D341Med (cell line): ENCODE measurements at regions not wholly inside any gene's neighbourhood (a gene's known extent, or its start where the extent isn't known, plus 50 kb on each side); places are given as distances from the start of the nearest gene placed in this dataset.
A peak's percentile ranks its signal among the peaks of the same experiment; 100 is the strongest.
"Not testable (repeated sequence)": the region's sequence is repeated elsewhere in the genome, so short reads cannot be mapped to it uniquely, and the experiment has no call there.

Source experiments
- DNase-seq: peaks from one replicate; pipeline ENCODE4 v3.0.0; 2012; ENCODE audit warnings: low spot score

DNA sequence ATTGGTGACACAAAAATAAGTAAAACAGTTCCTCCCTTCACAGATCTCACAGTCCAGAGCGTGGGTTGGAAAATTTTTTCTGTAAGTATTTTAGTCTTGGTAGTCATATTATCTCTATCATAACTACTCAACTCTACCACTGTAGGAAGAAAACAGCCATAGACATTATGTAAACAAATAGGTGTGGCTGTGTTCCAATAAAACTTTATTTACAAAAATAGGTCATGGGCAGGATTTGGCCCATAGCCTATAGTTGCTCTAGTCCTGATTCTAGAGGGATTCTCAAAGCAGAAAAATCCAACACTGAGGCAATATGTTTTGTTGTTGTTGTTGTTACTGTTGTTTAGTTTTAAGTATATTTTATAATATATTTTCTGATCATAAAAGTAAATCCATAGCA lies 206.1 kb upstream of the GADL1 start:
- no peak for DNase-seq

DNA sequence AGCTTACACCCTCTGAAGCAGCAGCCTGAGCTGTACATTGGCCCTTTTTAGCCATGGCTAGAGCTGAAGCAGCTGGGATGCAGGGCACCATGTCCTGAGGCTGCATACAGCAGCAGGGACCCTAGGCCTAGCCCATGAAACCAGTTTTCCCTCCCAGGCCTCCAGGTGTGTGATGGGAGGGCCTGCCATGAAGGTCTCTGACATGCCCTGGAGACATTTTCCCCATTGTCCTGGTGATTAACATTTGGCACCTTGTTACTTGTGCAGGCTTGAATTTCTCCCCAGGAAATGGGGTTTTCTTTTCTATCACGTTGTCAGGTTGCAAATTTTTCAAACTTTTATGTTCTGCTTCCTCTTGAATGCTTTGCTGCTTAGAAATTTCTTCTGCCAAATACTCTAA lies 206.8 kb upstream of the GADL1 start:
- DNase-seq: not testable (repeated sequence)

DNA sequence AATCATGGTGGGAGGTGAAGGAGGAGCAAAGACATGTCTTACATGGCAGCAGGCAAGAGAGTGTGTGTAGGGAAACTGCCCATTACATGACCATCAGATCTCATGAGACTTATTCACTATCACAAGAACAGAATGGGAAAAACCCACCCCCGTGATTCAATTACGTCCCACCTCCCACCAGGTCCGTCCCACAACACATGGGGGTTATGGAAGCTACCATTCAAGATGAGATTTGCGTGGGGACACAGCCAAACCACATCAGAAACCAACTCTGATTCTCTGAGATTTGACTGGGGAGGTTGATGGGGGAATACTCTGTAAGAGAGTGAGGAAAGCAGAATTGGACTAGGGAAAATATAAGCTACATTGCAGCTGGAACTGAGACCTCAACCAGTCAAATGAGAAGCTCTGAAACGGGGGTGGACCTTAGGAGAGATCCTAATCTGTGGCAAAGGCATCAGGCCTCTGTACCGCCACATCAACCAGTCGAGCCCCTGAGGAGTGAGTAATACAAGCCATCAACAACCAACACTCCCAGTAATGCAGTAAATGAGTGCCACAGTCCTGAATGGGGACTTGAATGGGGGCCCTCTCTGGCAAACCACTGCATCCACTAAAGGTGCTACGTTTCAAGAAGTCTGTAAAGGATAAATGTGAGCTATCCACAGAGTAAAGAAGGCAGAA lies 207.9 kb upstream of the GADL1 start:
- no peak for DNase-seq

DNA sequence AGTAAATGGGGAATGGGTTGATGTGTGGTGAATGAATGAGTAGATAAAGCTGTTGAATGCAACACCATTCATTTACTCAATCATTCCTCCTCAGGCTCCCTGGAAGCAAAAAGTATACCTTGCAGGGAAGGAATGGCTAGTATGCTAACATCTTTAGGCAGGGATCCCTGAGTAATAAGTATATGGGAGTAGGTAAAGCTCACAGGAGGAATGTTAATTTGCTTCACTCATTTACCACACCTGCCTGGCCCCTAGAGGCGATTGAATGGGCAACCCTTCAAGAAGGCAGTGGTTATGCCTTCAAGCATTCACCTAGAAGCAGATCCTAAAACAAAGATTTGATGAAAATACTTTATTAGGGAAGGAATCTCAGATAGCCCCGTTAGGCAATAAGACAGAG lies 208.7 kb upstream of the GADL1 start:
- DNase-seq: no peak

DNA sequence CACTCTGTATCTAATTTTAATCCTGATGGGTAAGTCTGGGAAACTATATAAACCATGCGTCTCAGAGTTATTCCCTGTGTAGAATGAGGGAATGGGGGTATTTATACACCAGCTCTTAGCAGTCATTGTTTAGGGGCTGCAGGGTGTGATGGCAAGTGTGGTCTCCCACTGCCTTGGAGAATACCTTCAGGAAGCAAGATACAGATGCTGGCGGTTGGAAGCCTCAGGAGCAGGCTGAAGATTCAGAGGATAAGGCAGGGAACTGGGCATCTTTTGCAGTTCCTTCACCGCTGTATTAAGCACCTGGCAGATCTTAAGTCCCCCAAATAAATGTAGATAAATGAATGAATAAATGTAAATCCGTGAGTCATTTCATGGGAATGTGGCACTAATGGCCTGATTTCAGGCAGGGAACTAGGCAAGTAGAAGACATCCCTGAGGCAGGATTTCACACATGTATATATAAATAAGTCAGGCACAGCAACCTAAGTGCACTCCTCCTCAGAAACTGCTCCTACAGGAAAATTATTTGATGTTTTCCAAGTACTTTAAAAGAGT lies 209.2 kb upstream of the GADL1 start:
- DNase-seq: no peak

DNA sequence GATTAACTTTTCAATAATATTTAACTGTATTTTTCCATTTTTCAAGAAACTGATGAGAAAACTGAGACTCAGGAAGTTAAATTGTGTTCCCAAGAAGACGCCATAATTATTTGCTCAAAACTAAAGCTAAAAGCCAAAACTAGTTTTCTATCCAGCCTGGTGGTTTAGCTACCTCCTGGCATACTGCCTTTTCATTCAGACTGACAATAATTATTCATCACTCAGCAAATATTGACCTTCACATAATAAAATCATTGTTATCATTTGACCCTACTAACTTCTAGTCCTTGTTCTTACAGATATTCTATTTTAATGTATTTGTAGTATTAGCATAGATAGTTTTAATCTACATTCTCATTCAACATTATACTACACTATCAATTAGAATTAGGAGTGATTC lies 210.6 kb upstream of the GADL1 start:
- no peak for DNase-seq

DNA sequence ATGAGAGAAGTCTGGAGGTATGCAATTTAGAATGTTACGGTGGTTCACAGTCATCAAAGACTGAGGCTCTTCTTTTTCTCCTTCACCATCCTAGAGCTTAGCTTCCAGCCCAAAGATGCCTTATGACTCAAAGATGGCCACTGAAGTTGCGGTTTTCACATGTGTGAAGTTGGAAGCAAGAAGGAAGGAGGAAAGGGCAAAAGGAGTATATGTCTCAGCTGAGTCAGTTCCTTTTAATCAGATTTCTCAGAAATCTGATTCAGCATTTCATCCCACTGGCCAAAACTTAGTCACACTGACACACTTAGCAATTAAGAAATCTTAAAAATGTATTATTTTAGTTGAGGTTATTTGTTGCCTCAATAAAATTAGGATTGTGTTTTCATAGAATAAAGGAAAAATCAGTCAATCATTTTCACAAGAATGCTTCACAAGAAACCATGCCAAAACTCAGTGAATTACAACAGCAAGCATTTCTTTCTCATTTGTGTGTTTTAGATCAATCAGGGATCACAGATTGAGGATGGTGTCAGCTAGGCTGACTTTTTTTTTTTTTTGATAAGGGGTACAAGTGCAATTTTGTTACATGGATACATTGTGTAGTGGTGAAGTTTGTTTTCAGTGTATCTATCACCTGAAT lies 211.1 kb upstream of the GADL1 start:
- DNase-seq: no peak

DNA sequence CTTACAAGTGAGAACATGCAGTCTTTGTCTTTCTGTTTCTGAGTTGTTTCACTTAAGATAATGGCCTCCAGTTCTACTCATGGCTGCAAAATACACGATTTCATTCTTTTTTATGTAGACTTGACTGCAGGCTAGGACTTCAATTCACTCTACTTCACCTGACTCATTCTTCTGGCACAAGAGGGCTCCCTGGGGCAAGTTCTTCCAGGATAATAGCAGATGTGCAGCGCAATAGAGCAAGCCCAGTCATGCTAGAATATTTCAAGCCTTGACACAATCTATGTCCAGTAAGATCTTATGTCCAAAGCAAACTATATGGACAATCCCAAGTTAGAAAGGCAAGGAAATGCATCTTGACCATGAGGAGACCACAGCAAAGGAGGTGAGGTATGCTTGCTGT lies 211.7 kb upstream of the GADL1 start:
- DNase-seq: no peak

DNA sequence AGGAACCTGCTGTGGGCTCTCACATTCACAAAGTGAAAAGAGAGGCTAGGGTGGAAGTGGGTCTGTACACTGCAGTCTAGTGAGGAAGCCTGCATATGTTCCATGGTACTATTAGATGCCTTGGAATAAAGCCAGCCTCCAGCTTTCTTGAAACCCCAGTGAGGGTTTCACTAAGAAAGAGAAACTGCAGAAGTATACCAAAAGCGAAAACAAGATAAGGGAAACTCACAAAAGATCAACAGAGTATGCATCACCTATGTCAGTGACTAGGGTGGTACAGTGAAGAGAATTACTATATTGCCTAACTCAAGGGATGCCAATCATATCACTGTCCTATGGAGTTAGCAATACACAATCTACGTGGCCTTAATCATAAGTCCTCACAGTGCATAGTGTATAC lies 212.5 kb upstream of the GADL1 start:
- DNase-seq: no peak

DNA sequence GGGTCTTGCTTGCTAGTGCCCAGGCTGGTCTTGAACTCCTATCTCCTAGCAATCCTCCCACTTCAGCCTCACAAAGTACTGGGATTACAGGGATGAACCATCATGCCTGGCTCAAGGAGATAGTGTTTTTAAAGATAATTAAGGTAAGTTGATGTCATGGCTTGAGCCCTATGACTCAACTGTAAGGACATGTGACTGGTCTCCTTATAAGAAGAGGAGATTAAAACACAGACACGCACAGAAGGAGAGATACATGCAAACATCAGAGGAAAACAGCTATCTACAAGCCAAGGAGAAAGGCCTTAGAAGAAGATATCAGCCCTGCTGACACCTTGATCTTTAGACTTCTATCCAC lies 220.4 kb upstream of the GADL1 start:
- no peak for DNase-seq

DNA sequence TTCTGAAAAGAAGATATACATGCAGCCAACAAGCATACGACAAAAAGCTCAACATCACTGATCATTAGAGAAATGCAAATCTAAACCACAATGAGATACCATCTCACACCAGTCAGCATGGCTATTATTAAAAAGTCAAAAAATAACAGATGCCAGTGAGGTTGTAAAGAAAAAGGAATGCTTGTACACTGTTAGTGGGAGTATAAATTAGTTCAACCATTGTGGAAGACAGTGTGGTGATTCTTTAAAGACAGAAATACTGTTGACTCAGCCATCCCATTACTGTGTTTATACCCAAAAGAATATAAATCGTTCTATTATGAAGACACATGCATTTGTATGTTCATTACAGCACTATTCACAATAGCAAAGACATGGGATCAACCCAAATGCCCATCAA lies 221.1 kb upstream of the GADL1 start:
- not testable (repeated sequence) for DNase-seq

DNA sequence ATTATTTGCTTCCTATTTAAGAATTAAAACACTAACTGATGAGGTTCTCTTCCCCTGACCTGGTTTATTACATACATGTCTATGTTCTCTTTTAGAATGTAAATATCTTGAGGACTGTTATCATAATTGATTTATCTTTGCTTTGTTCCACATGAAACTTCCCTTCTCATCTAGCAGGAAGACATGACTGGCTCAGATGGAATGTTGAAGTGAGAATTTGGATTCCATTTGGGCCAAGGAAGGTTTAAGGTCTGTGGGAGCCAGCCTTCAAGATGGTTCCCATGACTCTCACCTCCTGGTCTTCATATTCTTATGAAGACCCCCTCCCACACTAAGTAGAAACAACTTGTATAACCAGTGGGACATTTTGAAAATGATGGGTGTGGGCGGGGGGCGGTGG lies 222.2 kb upstream of the GADL1 start:
- no peak for DNase-seq

DNA sequence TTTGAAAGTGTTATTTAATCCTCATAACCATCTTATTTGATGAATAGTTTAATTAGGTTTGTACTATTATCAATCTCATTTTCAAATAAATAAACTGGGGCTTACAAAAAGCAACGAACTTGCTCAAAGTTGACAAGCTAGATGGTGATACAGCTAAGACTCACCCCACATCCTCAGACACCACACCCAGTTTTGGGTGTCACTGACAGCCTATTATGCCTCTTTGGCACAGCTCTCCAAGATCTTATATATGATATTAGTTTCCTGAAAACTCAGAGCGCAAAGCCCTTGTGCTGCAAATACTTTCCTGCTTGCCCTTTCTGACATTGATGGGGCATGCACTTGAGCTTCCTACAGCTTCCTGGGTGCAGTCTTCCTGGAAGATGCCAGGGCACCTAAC lies 223.4 kb upstream of the GADL1 start:
- DNase-seq: no peak

DNA sequence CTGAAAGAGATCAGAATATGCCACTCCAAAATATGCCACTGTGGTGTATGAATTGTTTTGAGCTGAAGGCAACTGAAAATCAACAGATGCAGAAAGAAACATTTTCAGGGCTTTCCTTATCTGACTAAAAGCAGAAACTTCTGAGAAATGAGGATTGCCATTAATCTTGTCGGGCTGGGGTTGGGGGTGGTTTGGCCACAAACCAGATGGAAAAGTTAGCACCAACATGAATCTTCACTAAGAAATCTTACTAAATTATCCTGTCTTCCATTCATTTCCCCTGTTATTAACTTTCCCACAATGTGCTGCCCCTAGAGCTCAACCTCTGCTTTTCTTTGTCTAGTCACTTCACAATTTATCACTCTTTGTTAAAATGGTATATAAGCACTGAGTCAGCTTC lies 229.9 kb upstream of the GADL1 start:
- no peak for DNase-seq

DNA sequence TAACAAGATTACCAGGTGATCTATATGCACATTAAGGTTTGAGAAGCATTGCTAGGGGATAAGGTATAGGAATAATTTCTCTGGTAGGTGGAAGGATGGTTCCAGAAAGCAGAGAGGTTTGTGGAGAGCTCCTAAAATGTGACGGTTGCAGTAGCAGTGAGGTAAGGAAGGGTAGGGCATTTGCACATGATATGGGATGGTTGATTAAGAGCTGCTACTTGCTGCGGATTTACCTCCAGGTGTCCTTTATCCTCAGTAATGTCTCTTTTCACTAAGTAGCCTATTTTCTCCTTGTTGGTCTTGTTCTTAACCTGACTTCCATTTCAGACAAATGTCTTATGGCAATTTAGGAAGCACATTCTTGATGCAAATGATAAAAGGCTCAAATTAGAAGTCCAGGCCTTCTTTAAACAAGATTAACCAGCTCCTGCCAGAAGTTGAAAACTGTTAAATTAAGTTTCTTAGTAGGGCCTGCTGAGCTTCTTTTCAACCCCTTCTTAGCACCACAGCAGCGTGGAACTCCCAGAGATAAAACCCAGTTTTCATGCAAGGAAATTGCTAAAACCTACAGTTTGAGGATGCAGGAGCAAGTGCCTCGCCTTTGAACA lies 231.1 kb upstream of the GADL1 start:
- no peak for DNase-seq

DNA sequence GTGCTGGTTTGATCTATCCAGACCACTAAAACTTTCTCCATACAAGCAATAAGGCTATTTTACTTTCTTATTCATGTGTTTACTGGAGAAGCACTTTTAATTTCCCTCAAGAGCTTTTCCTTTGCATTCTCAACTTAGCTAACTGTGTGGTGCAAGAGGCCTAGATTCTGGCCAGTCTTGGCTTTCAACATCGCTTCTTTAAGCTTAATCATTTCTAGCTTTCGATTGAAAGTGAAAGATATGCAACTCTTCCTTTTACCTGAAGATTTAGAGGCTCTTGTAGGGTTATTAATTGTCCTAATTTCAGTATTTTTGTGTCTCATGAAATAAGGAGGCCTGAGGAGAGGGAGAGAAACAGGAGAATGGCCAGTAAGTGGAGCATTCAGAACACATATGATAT lies 234.8 kb upstream of the GADL1 start:
- DNase-seq: no peak

DNA sequence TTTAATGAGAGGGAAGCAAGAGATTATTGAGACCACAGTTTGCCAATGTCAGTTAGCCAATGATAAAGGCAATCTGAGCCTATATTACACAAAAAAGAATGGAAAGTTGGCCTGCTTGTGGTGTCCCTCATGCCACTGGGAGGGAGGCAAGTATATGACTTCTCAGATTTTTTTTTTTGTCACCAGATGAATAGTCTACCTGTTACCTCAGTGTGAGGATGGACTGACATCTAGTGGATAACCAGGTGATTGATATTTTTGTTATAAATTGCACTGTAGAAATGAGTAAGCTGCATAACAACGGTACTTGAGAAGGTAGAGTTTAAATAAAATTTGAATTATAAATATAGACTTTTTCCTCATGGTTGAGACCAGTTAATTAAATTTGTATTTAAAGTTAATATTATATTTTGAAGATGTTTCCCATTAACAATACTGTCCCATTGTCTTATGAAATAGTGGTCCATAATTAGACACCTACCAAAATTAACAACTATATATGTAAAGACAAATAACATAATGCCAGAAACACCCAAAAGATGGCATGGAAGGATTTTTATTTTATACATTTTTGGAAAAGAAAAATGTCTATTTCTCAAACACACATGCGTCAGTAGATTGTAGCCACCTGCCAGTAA lies 237.8 kb upstream of the GADL1 start:
- peak; percentile 46 for DNase-seq

DNA sequence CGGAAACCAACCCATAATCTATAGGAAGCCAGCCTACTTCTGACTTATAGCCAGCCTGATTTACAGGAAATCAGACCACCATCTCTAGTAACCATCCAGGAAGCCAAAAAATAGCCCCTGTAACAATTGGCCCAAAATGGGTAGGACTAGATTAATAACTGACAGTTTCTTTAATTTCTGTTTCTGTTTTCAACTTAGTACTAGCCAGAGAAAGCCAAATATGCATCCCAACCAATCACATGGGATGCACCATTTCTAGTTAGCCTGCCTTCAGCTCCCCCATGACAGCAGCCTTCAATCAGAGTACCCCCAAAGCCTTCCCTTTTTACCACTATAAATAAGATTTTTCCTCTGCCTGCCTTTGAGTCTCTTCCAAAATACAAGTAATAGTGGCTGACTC lies 239.1 kb upstream of the GADL1 start:
- no peak for DNase-seq

DNA sequence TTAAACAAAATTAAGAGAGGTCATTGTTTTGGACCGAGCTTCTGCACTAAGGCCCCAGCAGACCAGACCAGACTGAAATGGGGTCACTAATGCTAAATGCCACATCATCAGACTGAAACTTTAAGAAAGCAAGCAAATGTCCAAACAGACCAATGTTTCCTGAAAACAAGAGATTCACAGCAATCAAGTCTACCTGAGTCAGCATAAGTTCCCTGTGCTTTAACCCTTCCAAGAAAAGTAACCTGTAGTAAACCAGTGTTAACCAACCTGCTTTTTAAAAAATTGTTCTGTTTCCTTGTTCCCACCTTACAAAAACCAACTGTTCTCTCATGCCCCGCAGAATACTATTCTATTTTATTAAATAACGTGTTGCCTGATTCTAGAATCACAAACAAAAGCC lies 241.1 kb upstream of the GADL1 start:
- no peak for DNase-seq

DNA sequence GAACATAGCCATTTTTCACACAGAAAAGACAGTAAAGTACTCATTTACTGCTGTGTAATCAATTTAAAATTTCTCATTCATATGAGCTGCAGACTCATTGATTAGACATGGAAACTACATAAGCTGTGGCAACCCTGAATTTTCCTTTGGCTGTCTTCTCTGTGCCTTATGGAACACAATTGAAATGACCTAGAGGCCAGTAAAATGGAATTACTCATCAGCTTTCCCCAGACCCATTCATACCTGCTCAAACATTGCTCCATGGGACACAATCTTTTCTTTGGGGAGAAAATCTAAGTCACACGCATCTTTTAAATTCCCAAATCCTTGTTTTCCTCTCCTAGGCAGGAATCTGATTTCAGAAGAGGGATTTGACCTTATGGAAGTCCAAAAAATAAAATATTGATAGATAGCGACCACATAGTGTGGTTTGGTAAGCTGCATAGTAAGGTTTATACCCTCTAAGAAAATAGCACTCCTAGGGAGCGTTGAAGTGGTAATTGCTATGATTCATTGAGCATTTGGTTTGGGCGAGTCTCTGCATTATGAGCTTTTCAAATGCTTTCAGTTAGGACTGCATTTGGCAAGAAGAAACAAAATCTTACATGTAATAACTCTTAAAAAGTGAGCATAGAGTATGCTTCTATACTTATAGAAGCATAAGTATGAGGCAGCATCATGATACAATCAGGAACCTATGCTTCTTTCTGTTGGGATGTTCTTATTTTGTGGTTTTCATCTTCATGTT lies 243.4 kb upstream of the GADL1 start:
- no peak for DNase-seq

DNA sequence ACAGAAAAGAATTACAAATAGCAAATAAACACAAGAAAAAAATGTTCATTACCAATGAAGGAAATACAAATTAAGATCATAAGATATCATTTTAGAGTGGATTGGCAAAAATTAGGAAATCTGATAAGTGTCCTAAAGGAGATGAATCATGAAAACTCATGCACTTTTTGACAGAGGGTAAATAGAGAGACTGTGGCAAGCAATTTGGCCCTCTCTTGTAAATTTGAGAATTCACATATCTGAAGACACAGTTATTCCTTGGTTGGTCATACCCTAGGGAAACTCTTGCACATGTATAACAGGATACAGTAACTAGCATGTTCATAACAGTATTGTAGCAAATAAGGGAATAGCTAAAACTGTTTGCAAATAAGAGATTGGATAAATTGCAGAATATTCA lies 246.0 kb upstream of the GADL1 start:
- DNase-seq: no peak

DNA sequence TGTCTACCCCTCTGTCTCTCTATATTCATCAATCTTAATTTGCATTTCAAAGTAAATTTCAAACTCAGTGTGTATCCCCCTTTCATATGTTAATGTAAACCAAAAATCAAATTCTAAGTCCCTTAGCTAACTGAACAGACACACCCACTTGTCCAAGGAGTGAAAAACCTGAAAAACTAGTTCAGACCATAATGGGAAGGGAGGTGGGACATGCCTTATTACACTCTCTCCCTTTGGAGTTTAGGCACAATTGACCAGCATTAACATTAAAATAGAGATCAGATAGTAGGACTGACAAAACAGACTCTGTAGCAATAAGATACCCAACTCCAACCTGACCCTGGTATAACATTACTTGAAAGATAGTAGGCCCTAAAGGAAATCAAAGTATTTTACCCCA lies 247.7 kb upstream of the GADL1 start:
- no peak for DNase-seq
